Epithelial cell of esophagus (primary cell): ENCODE measurements at regions not wholly inside any gene's neighbourhood (a gene's known extent, or its start where the extent isn't known, plus 50 kb on each side); places are given as distances from the start of the nearest gene placed in this dataset.

Experiments
- DNase-seq: peaks from one replicate; pipeline ENCODE4 v3.0.0; 2010; ENCODE audit warnings: low read depth
- H3K4me3 ChIP-seq: 2 replicates; pipeline ENCODE4 v1.5.1; 2011; ENCODE audit warnings: mild to moderate bottlenecking, low read length, control low read depth
- TF ChIP-seq, protein P1 (sequence below): IDR thresholded peaks from 2 replicates; pipeline ENCODE4 v1.5.1; 2011; ENCODE audit warnings: low read depth, mild to moderate bottlenecking, low read length, control low read depth, inconsistent platforms; ENCODE audit not compliant: insufficient read depth; ENCODE audit errors: missing control alignments

DNA sequence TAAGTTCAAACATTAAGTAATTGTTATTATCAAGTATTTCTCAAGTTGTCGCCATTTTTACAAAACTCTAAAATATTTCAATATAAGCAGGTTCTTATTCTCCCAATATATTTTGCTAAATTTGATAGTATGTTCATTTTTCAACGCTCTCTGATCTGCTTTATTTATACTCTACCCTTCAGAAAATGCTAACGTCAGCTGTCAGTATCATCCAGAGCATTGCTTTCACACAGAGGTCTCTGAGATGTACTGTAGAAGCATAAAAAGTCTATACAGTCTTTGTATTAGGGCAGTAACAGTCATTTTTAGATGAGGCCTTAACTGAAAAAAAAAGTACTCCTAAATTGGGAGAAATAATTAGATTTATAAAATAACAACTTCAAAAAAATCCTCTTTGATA lies 533.1 kb upstream of the LRFN5 start:
- DNase-seq, result no peak
- TF ChIP-seq, protein P1, sequence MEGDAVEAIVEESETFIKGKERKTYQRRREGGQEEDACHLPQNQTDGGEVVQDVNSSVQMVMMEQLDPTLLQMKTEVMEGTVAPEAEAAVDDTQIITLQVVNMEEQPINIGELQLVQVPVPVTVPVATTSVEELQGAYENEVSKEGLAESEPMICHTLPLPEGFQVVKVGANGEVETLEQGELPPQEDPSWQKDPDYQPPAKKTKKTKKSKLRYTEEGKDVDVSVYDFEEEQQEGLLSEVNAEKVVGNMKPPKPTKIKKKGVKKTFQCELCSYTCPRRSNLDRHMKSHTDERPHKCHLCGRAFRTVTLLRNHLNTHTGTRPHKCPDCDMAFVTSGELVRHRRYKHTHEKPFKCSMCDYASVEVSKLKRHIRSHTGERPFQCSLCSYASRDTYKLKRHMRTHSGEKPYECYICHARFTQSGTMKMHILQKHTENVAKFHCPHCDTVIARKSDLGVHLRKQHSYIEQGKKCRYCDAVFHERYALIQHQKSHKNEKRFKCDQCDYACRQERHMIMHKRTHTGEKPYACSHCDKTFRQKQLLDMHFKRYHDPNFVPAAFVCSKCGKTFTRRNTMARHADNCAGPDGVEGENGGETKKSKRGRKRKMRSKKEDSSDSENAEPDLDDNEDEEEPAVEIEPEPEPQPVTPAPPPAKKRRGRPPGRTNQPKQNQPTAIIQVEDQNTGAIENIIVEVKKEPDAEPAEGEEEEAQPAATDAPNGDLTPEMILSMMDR, result no peak

GRCh38 chr14:41072776-41073175 lies 533.9 kb upstream of the LRFN5 start:
- TF ChIP-seq, protein P1, result no peak
- H3K4me3 ChIP-seq, result no peak overlapping the region
- no peak for DNase-seq

More for the DNA sequence above, 533.1 kb upstream of the LRFN5 start:
- no peak overlapping the region for H3K4me3 ChIP-seq

- DNase-seq, result no peak
- H3K4me3 ChIP-seq, result no peak overlapping the region
- TF ChIP-seq, protein P1, result no peak
Observed at GRCh38 chr14:41071351-41071750, 535.3 kb upstream of the LRFN5 start.

- TF ChIP-seq, protein P1, result no peak
- peak; percentile 57 for DNase-seq
- H3K4me3 ChIP-seq, result no peak overlapping the region
Observed at GRCh38 chr14:41062826-41063225, 543.9 kb upstream of the LRFN5 start.

DNA sequence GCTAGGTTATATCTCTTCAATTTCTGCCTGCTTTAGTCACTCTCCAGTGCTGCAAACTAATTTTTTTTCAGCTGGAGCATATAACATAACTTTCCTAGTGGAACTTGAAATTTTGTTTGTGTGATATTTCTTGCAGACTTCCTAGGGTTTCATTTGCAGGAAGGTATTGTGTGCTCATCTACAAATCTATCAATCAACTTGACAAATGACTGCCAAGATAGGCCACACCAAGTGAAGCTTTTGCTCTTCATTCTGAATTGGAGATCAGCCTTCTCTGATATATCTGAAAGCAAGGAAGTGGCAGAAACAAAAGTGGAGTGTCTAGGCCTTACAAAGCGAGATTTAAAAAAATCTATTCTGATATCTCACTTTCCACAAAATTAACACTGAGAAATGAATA lies 551.1 kb upstream of the LRFN5 start:
- no peak overlapping the region for H3K4me3 ChIP-seq
- TF ChIP-seq, protein P1, result no peak
- DNase-seq, result no peak

DNA sequence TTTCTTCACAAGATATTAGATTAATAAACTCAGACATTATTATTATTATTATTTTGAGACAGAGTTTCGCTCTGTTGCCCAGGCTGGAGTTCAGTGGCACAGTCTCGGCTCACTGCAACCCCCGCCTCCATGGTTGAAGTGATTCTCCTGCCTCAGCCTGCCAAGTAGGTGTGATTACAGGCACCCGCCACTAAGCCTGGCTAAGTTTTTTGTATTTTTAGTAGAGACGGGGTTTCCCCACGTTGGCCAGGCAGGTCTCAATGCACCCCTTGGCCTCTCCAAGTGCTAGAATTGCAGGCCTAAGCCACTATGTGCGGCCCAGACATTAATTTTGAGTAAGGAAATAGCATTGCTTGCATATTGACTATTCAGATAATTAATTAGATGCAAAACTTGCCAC lies 554.9 kb upstream of the LRFN5 start:
- H3K4me3 ChIP-seq, result no peak overlapping the region
- DNase-seq, result no peak
- TF ChIP-seq, protein P1, result no peak

DNA sequence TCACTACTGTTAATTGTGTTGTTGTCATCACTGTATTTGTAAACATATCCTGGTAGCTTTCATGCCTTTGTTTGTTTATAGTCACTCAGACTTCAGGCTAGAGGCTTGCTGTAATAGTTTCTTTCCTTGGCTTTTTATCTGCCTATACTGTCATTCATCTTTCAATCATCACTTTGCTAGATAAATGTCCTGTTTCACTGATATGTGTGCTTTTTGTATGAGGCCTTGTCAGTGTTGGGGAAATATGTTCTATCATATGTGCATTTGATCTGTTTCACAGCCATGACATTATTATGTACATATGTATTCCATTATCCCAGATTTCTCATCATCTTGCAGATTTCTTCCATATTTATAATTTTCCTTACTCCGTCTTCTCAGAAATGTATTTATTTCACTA lies 558.9 kb upstream of the LRFN5 start:
- TF ChIP-seq, protein P1, result no peak
- no peak overlapping the region for H3K4me3 ChIP-seq
- DNase-seq, result no peak
